Vagina (tissue), 2 donors: ENCODE measurements at regions not wholly inside any gene's neighbourhood (a gene's known extent, or its start where the extent isn't known, plus 50 kb on each side); places are given as distances from the start of the nearest gene placed in this dataset.

Source experiments
- CTCF ChIP-seq, 3 experiments: fragments of 450-650 bp in 2 of 3; fragments of 200-600 bp in 1 of 3; sonication (generic) in 1 of 3; IDR thresholded peaks; one replicate each; pipeline ENCODE4 v1.5.1; 2017 to 2019; ENCODE audit warnings: antibody characterized with exemption in 3 of 3, mild to moderate bottlenecking in 2 of 3, moderate library complexity in 2 of 3
- POLR2A ChIP-seq, 2 donors: fragments of 450-650 bp; IDR thresholded peaks; one replicate each; pipeline ENCODE4 v1.6.1; 2017; ENCODE audit warnings: antibody characterized with exemption in 2 of 2, mild to moderate bottlenecking in 2 of 2, moderate library complexity in 2 of 2

GRCh38 chr6:105562027-105562426, 159.1 kb upstream of the PREP start:
- TF ChIP-seq CTCF (IDR thresholded peaks at IDR 0.05) (no peak), POLR2A (IDR thresholded peaks at IDR 0.05) (no peak)
